Adrenal gland (tissue), 9 donors: ENCODE measurements at regions not wholly inside any gene's neighbourhood (a gene's known extent, or its start where the extent isn't known, plus 50 kb on each side); places are given as distances from the start of the nearest gene placed in this dataset.
"Not testable (repeated sequence)": the region's sequence is repeated elsewhere in the genome, so short reads cannot be mapped to it uniquely, and the experiment has no call there.

Source experiments
- DNase-seq, 7 donors: peaks; one replicate each; pipeline ENCODE4 v3.0.0-alpha.2; 2019 to 2020
- H3K27ac ChIP-seq, 5 donors: fragments of 200-600 bp; sonication (generic) in 4 of 5; 1 replicate in 3 of 5; 2 replicates in 2 of 5; pipeline versions ENCODE4 v1.5.1 to v1.8.0; 2016 to 2020; ENCODE audit warnings: mild to moderate bottlenecking in 1 of 5
- H3K27me3 ChIP-seq: fragments of 200-600 bp; 2 replicates; pipeline ENCODE4 v1.8.0; 2021
- H3K36me3 ChIP-seq, 2 donors: fragments of 200-600 bp; replicated peaks in 1 of 2; 1 replicate in 1 of 2; 2 replicates in 1 of 2; pipeline versions ENCODE4 v1.5.1 to v1.8.0; 2018 to 2022
- H3K4me1 ChIP-seq, 2 donors: fragments of 200-600 bp; replicated peaks in 1 of 2; 1 replicate in 1 of 2; 2 replicates in 1 of 2; pipeline versions ENCODE4 v1.5.1 to v1.8.0; 2018 to 2021
- H3K4me3 ChIP-seq, 4 donors: fragments of 200-600 bp; sonication (generic) in 3 of 4; one replicate each; pipeline ENCODE4 v1.5.1; 2016 to 2018
- H3K9me3 ChIP-seq, 3 donors: fragments of 200-600 bp; sonication (generic) in 1 of 3; replicated peaks in 1 of 3; 1 replicate in 2 of 3; 2 replicates in 1 of 3; pipeline versions ENCODE4 v1.5.1 to v1.8.0; 2016 to 2021
- CTCF ChIP-seq, 6 experiments: fragments of 450-650 bp in 4 of 6; fragments of 200-600 bp in 2 of 6; sonication (generic) in 1 of 6; IDR thresholded peaks; 1 replicate in 5 of 6; 2 replicates in 1 of 6; pipeline versions ENCODE4 v1.5.1 to v1.8.0; 2016 to 2021; ENCODE audit warnings: antibody characterized with exemption in 6 of 6, mild to moderate bottlenecking in 2 of 6, moderate library complexity in 1 of 6
- POLR2A ChIP-seq, 2 donors: fragments of 450-650 bp; IDR thresholded peaks; one replicate each; pipeline ENCODE4 v1.6.1; 2017; ENCODE audit warnings: antibody characterized with exemption in 2 of 2, mild to moderate bottlenecking in 2 of 2, moderate library complexity in 1 of 2
- WGBS, 4 donors: extraction: QIAGEN DNeasy Blood & Tissue Kit in 2 of 4; methylation state at CpG; one replicate each; pipeline versions ENCODE4 v1.1.5 to v1.1.7; 2013 to 2017; 5-methylcytosine and 5-hydroxymethylcytosine counted together
- intact Hi-C, 2 donors: fragments of 100-400 bp; cut with DNase I; formaldehyde crosslinking; loops; one replicate each; pipeline versions ENCODE4 v1.14.1 to v1.15.0; 2022 to 2023
- donor health status: healthy with polysubstance abuse.
- donor health status: Bipolar disorder and iron deficiency.
- donor health status: DM: yes; HTN: yes; CAD: no.
- donor health status: DM: no; HTN: no; CAD: no.
- donor health status: DM: no; HTN: no; CAD: no.

DNA sequence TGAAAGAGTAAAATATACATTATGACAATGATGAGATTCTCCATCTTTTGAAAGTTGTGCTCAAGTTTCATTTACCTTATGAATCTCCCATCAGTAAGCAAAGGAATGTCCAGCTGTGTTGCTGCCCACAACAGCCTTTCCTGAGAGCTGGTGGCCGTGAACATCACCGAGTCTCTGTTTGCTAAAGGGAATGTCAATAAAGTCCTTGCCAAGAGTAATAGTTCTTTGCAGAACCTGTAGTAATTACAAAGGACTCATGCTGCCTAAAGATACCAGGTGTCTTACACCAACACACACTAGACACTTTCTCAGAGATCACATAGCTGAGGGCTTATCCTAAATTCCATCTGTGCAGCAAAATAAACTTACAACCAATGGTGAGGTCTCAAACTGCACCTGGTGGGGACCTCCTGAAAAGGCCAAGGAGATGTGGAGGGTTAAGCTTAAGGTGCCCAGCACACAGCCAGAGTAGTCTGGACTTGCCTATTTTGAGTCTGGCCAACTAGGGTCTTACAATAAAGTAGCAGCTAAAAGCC, 111.1 kb upstream of the DAPK1 start:
- H3K4me1 ChIP-seq: no peaks in the 10 kb centered on the region
- H3K27me3 ChIP-seq: no peaks in the 10 kb centered on the region
- no peak for DNase-seq
- no peaks in the 10 kb centered on the region for H3K9me3 ChIP-seq
- TF ChIP-seq CTCF (IDR thresholded peaks at IDR 0.05): no peak
- no peak for TF ChIP-seq POLR2A (IDR thresholded peaks at IDR 0.05)
- 58 to 77% (median 66%) methylated on average over 2 of the region's 2 CpGs for WGBS, 4 donors
- intact Hi-C loops: no loop called here
- no peaks in the 10 kb centered on the region for H3K36me3 ChIP-seq
- no peak overlapping the region for H3K27ac ChIP-seq
- no peak overlapping the region for H3K4me3 ChIP-seq

DNA sequence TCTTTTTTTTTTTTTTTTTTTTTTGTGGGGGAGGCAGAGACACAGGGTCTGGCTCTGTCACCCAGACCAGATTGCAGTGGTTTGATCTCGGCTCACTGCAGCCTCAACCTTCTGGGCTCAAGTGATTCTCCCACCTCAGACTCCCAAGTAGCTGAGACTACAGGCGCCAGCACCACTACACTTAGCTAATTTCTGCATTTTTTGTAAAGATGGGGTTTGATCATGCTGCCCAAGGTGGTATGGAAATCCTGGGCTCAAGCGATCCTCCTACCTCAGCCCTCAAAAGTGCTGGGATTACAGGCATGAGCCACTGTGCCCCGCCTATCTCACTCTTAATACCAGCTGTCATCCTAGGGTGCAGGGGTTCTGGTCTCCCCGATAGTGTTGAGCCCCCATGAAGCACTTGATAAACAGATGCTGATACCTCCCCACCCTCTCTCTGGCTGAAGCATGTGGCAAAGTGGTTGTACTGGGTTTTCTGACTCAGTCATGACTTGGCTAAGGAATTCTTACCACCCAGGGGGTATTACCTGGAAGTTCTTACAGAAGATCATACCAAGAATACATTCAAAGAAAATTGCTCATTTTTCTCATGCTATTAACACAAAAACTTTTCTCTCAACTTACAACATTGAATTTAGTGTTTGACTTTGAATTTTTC, 110.2 kb upstream of the DAPK1 start:
- Histone ChIP-seq H3K36me3 (no peaks in the 10 kb centered on the region), H3K27ac (no peak overlapping the region), H3K4me1 (no peaks in the 10 kb centered on the region), H3K27me3 (no peaks in the 10 kb centered on the region), H3K9me3 (no peaks in the 10 kb centered on the region), H3K4me3 (no peak overlapping the region)
- DNase-seq: no peak
- intact Hi-C loops: no loop called here
- TF ChIP-seq POLR2A (IDR thresholded peaks at IDR 0.05): no peak
- no peak for TF ChIP-seq CTCF (IDR thresholded peaks at IDR 0.05)
- 84 to 92% (median 88%) methylated on average over 5 of the region's 5 CpGs for WGBS, 4 donors

DNA sequence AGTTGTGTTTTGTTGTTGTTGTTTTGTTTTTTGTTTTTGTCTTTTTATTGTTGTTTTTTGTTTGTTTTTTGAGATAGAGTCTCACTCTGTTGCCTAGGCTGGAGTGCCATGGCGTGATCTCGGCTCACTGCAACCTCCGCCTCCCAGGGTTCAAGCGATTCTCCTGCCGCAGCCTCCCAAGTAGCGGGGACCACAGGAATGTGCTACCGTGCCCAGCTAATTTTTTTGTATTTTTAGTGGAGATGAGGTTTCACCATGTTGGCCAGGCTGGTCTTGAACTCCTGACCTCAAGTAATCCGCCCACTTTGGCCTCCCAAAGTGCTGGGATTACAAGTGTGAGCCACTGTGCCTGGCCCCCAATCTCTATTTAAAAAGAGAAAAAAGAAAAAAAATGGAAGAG, 109.0 kb upstream of the DAPK1 start:
- DNase-seq, H3K27me3 ChIP-seq, H3K36me3 ChIP-seq, H3K4me3 ChIP-seq, H3K27ac ChIP-seq, H3K4me1 ChIP-seq, H3K9me3 ChIP-seq, intact Hi-C loops: not testable (repeated sequence)
- 88 to 92% (median 89%) methylated on average over 8 of the region's 8 CpGs for WGBS, 4 donors

- Histone ChIP-seq H3K27ac (no peak overlapping the region), H3K9me3 (no peaks in the 10 kb centered on the region), H3K4me3 (no peak overlapping the region), H3K4me1 (no peaks in the 10 kb centered on the region), H3K36me3 (no peaks in the 10 kb centered on the region), H3K27me3 (no peaks in the 10 kb centered on the region)
- DNase-seq: no peak
- intact Hi-C loops: no loop called here
- no peak for TF ChIP-seq POLR2A (IDR thresholded peaks at IDR 0.05)
- no peak for TF ChIP-seq CTCF (IDR thresholded peaks at IDR 0.05)
- WGBS, 4 donors: 59 to 79% (median 75%) methylated on average over 3 of the region's 3 CpGs
These were observed 107.7 kb upstream of the DAPK1 start for GRCh38 chr9:87389936-87390335.

DNA sequence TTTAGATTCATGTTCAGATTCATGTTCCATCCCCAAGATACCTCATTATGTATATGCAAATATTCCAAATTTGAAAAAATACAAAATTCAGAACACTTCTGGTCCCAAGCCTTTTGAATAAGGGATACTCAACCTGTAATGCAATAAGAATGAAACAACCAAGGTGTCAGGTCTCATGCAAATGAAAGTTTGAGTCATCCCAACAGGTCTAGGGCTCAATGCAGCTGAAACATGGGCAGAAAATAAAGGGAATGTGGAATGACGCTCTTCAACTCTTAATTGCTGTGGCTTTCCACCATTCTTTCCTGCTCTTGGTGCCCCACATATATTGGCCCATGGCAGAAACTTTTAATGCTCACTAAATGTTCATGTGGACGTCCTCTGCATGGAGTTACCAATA, 107.3 kb upstream of the DAPK1 start:
- Histone ChIP-seq H3K4me1 (no peaks in the 10 kb centered on the region), H3K9me3 (no peaks in the 10 kb centered on the region), H3K36me3 (no peaks in the 10 kb centered on the region), H3K27ac (no peak overlapping the region), H3K27me3 (no peaks in the 10 kb centered on the region), H3K4me3 (no peak overlapping the region)
- 55 to 85% (median 72%) methylated on average over 2 of the region's 2 CpGs for WGBS, 4 donors
- intact Hi-C loops: no loop called here
- TF ChIP-seq CTCF (IDR thresholded peaks at IDR 0.05): no peak
- no peak for TF ChIP-seq POLR2A (IDR thresholded peaks at IDR 0.05)
- DNase-seq: no peak
